ENCODE measurements at regions not wholly inside any gene's neighbourhood (a gene's known extent, or its start where the extent isn't known, plus 50 kb on each side); places are given as distances from the start of the nearest gene placed in this dataset.
A peak's percentile ranks its signal among the peaks of the same experiment; 100 is the strongest.

DNA sequence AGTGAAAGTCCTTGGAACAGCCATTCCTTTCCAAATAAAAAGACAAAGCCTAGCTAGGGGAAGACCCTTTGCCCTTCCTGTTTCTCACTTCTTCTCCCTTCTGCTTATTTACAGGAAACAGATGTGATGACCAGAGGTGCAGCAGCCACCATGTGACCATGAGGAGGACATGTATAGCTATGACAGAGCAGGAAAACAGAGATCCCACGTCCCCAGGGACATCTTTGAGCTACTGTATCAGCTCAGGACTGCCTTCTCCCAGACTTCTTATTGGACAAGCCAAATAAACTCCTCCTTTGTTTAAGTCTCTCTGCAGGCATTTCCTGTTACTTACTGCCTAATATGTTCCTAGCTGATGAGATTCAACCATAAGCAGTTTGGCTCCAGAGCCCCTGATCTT lies 133.1 kb upstream of the MLN start:
- peaks cover 19% of the 10 kb centered on the region for H3K27me3 Mint-ChIP-seq
- peaks cover 0 to 2% (median 0%) of the 10 kb centered on the region in 3 donors for H3K4me1 Mint-ChIP-seq

DNA sequence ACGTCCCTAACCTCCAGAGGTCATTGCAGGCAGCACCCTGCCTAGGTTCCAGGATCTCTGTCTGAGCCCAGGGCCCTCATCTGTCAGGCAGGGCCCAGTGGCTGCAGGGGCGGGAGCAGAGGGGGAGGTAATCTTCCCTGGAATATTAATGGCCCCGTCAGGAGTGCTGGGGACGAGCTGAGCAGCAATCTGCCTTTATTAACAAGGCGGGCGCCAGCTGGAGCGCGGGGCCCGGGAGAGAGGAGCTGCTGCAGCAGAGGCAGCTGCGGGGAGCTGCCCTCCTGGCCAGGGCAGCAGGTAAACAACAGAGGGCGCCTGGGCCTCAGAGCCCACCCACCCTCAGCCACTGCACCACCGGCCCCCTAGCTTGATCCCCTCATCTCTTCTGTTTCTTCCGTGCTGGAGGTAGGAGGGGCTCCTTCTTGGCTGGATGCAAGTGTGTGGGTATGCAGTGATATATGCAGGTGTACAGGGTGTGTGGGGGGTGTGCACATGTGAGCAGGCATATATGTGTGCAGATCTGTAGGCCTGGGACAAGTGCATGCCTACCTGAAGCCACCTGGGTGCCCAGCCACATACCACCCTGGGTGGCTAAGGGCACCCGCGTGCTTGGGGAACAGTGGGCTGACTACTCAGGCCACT lies 131.8 kb upstream of the MLN start:
- Mint-ChIP-seq H3K27me3 (peaks cover 18% of the 10 kb centered on the region), H3K9me3 (no peaks in the 10 kb centered on the region), H3K27ac (no peak overlapping the region)

More for the DNA sequence above, 133.1 kb upstream of the MLN start:
- Mint-ChIP-seq H3K36me3 (peaks cover 1% of the 10 kb centered on the region), H3K4me3 (no peak overlapping the region), H3K9me3 (no peaks in the 10 kb centered on the region), H3K27ac (no peak overlapping the region)

DNA sequence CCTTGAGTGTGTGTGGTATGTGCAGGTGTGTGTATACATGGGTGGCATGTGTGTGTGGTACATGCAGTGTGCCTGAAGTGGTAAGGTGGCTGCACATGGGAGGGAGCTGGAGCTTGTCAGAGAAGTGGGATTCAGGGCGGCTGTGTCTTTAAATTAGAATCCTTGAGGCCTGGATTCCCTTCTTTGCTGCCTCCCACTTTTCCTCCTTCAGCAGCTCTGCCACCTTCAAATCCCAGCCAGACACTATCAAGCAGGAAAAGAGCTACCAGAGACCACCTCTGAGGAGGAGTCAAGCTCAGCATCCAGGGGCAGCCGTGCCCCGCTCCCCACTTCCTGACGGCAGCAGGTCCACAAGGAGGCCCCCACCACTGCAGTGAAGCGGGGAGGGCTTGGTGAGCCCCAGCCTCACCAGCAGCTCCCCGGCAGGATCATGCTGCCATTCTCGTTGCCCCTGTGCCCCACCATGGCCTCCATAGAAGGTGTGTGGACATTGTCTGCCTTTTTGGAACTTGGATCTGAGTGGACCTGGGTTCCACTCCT lies 131.0 kb upstream of the MLN start:
- H3K27me3 Mint-ChIP-seq = peaks cover 17% of the 10 kb centered on the region
- no peaks in the 10 kb centered on the region for H3K9me3 Mint-ChIP-seq
- no peak overlapping the region for H3K4me3 Mint-ChIP-seq
- no peaks in the 10 kb centered on the region for H3K36me3 Mint-ChIP-seq
- peak overlapping the region in 1 of 3 donors; percentile 15 for H3K27ac Mint-ChIP-seq
- peaks cover 2 to 5% (median 3%) of the 10 kb centered on the region in 3 donors for H3K4me1 Mint-ChIP-seq

More for the DNA sequence above, 131.8 kb upstream of the MLN start:
- no peaks in the 10 kb centered on the region for H3K36me3 Mint-ChIP-seq
- no peak overlapping the region for H3K4me3 Mint-ChIP-seq
- peaks cover 0 to 5% (median 0%) of the 10 kb centered on the region in 3 donors for H3K4me1 Mint-ChIP-seq

DNA sequence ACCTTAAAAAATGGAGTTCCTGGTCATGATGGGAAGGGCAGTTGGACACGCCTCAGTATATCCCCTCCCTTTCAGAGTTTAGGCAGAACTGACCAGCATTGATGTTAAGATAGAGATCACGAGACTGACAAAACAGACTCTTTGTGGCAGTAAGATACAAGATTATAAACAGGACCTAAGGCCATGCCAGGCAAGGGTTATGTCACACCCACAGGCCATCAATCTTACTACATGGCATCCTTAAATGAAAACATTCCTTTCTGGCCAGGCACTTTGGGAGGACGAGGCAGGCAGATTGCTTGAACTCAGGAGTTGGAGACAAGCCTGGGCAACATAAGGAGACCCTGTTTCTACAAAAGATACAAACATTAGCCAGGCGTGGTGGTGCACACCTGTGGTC lies 129.3 kb upstream of the MLN start:
- Mint-ChIP-seq H3K27me3 (peaks cover 14% of the 10 kb centered on the region), H3K4me3 (no peak overlapping the region), H3K27ac (no peak overlapping the region), H3K4me1 (peaks cover 3 to 4% (median 4%) of the 10 kb centered on the region in 3 donors), H3K9me3 (peaks cover 0 to 2% (median 0%) of the 10 kb centered on the region in 3 donors), H3K36me3 (no peaks in the 10 kb centered on the region)

- Mint-ChIP-seq H3K9me3 (peaks cover 0 to 2% (median 0%) of the 10 kb centered on the region in 3 donors), H3K27ac (no peak overlapping the region), H3K36me3 (no peaks in the 10 kb centered on the region), H3K4me1 (peaks cover 3 to 4% (median 4%) of the 10 kb centered on the region in 3 donors), H3K4me3 (no peak overlapping the region), H3K27me3 (peaks cover 17% of the 10 kb centered on the region)
These were observed 128.0 kb upstream of the MLN start for GRCh38 chr6:33931799-33932198.

GRCh38 chr6:33929575-33930288 lies 125.9 kb upstream of the MLN start:
- Mint-ChIP-seq H3K4me1 (peaks cover 3 to 4% (median 4%) of the 10 kb centered on the region in 3 donors), H3K27me3 (peaks cover 17% of the 10 kb centered on the region), H3K4me3 (no peak overlapping the region), H3K27ac (no peak overlapping the region), H3K36me3 (no peaks in the 10 kb centered on the region), H3K9me3 (peaks cover 0 to 2% (median 0%) of the 10 kb centered on the region in 3 donors)

DNA sequence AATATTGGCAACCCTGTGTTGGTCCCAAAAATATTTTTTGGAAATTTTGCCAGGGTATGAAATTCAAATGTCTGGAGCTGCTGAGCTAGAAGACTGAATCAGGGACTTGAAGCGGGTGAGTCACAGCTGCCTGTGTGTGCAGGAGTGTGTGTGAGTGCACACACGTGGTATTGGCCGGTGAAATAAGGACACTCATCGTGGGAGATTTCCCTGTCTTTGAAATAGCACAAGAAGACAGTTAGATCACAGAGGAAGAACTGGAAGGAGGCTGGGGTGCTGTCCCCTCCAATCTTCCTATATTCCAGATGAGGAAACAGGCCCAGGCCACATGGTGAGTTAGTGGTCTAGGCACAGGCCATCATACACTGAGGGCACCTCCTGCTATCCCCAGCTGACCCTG lies 123.8 kb upstream of the MLN start:
- Mint-ChIP-seq H3K36me3 (no peaks in the 10 kb centered on the region), H3K9me3 (peaks cover 0 to 4% (median 0%) of the 10 kb centered on the region in 3 donors), H3K27me3 (peaks cover 14% of the 10 kb centered on the region), H3K4me1 (peaks cover 4% of the 10 kb centered on the region in 3 donors), H3K4me3 (no peak overlapping the region), H3K27ac (no peak overlapping the region)

GRCh38 chr6:33927112-33927511 lies 123.3 kb upstream of the MLN start:
- H3K27ac Mint-ChIP-seq = no peak overlapping the region
- peak overlapping the region in 1 of 4 donors; percentile 68 for H3K4me3 Mint-ChIP-seq
- H3K36me3 Mint-ChIP-seq = no peaks in the 10 kb centered on the region
- peaks cover 14% of the 10 kb centered on the region for H3K27me3 Mint-ChIP-seq
- peaks cover 4% of the 10 kb centered on the region in 3 donors for H3K4me1 Mint-ChIP-seq
- H3K9me3 Mint-ChIP-seq = peaks cover 0 to 4% (median 0%) of the 10 kb centered on the region in 3 donors

GRCh38 chr6:33926451-33926850 lies 122.6 kb upstream of the MLN start:
- Mint-ChIP-seq H3K4me3 (no peak overlapping the region), H3K27ac (no peak overlapping the region), H3K27me3 (peaks cover 14% of the 10 kb centered on the region)

DNA sequence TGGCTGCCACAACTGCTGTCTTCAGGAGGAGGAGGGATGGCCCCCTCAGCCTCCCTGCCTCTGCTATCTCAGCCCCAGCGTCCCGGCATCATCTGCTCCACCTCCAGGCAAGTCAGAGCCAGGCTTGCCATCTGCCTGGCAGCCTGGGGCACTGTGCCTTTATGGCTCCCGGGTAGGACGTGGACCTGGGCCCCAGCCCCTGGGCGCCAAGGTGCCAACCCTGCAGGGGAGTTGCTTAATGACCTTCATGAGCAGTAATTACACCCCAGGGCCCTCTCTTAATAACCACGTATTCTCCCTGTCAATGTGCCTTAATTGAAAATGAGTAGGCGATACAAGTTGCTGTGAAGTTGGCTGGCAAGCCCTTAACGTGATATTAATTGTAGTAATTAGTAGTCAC lies 122.1 kb upstream of the MLN start:
- Mint-ChIP-seq H3K9me3 (peaks cover 0 to 4% (median 0%) of the 10 kb centered on the region in 3 donors), H3K4me3 (no peak overlapping the region), H3K4me1 (peaks cover 3 to 4% (median 4%) of the 10 kb centered on the region in 3 donors), H3K27ac (no peak overlapping the region), H3K36me3 (no peaks in the 10 kb centered on the region), H3K27me3 (peaks cover 14% of the 10 kb centered on the region)

More at GRCh38 chr6:33926451-33926850, 122.6 kb upstream of the MLN start:
- Mint-ChIP-seq H3K4me1 (peaks cover 4% of the 10 kb centered on the region in 3 donors), H3K36me3 (no peaks in the 10 kb centered on the region), H3K9me3 (peaks cover 0 to 4% (median 0%) of the 10 kb centered on the region in 3 donors)

GRCh38 chr6:33925210-33925609 lies 121.4 kb upstream of the MLN start:
- H3K27me3 Mint-ChIP-seq = peaks cover 11% of the 10 kb centered on the region
- H3K36me3 Mint-ChIP-seq = no peaks in the 10 kb centered on the region
- no peak overlapping the region for H3K4me3 Mint-ChIP-seq
- peaks cover 1 to 4% (median 3%) of the 10 kb centered on the region in 3 donors for H3K4me1 Mint-ChIP-seq
- H3K9me3 Mint-ChIP-seq = peaks cover 0 to 4% (median 0%) of the 10 kb centered on the region in 3 donors
- H3K27ac Mint-ChIP-seq = no peak overlapping the region

- H3K27ac Mint-ChIP-seq = no peak overlapping the region
- H3K4me1 Mint-ChIP-seq = peaks cover under 1 to 1% (median under 1%) of the 10 kb centered on the region in 3 donors
- H3K9me3 Mint-ChIP-seq = peaks cover 0 to 4% (median 0%) of the 10 kb centered on the region in 3 donors
- H3K27me3 Mint-ChIP-seq = peaks cover 8% of the 10 kb centered on the region
- H3K36me3 Mint-ChIP-seq = no peaks in the 10 kb centered on the region
- no peak overlapping the region for H3K4me3 Mint-ChIP-seq
These were observed 120.9 kb upstream of the MLN start for GRCh38 chr6:33924681-33925080.

DNA sequence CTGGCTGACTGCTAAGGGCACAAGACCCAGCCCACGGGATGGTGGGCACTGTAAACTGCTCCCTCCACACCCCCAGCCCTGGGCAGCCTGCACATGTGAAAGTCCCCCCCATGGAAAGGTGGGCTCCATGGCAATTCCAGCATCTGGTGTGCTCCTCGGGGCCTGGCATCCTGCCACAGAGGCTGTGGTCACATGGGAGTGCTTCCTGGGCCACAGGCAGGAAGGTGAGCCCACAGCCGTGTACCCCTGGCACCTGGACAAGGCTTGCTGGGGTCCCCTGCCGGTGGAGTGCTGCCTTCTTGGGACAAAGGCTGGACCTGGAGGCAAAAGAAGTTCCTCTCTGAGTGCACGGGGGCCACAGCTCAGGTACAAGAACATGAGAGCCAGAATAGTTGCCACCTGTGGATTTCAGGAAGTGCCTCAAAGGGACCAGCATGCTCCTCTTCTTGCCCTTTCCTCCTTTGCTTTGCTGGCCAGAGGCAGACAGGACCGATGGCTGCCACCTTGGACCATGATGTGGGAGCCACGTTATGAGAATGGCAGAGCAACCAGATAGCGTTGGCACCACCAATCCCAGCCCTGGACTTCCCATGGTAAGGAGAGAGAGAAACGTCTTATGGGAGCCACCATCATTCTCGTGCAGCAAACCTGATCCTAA lies 120.2 kb upstream of the MLN start:
- Mint-ChIP-seq H3K27ac (no peak overlapping the region), H3K4me1 (peaks cover 0 to 1% (median 0%) of the 10 kb centered on the region in 3 donors), H3K27me3 (peaks cover 6% of the 10 kb centered on the region), H3K4me3 (no peak overlapping the region), H3K9me3 (peaks cover 0 to 4% (median 0%) of the 10 kb centered on the region in 3 donors), H3K36me3 (no peaks in the 10 kb centered on the region)

GRCh38 chr6:33921745-33922144 lies 117.9 kb upstream of the MLN start:
- Mint-ChIP-seq H3K36me3 (peaks cover 3% of the 10 kb centered on the region), H3K27ac (no peak overlapping the region), H3K27me3 (no peaks in the 10 kb centered on the region), H3K4me1 (peaks cover 0 to 1% (median 0%) of the 10 kb centered on the region in 3 donors), H3K9me3 (peaks cover 0 to 1% (median 0%) of the 10 kb centered on the region in 3 donors), H3K4me3 (no peak overlapping the region)

- Mint-ChIP-seq H3K27ac (no peak overlapping the region), H3K9me3 (no peaks in the 10 kb centered on the region), H3K4me1 (peaks cover 9 to 13% (median 10%) of the 10 kb centered on the region in 3 donors), H3K36me3 (peaks cover 3% of the 10 kb centered on the region), H3K4me3 (no peak overlapping the region), H3K27me3 (peaks cover 3% of the 10 kb centered on the region)
These were observed 114.4 kb upstream of the MLN start for GRCh38 chr6:33918175-33918695.

All from IgD-negative memory B cell (primary cell).